ENCODE measurements at regions not wholly inside any gene's neighbourhood (a gene's known extent, or its start where the extent isn't known, plus 50 kb on each side); places are given as distances from the start of the nearest gene placed in this dataset.
"Not testable (repeated sequence)": the region's sequence is repeated elsewhere in the genome, so short reads cannot be mapped to it uniquely, and the experiment has no call there.

DNA sequence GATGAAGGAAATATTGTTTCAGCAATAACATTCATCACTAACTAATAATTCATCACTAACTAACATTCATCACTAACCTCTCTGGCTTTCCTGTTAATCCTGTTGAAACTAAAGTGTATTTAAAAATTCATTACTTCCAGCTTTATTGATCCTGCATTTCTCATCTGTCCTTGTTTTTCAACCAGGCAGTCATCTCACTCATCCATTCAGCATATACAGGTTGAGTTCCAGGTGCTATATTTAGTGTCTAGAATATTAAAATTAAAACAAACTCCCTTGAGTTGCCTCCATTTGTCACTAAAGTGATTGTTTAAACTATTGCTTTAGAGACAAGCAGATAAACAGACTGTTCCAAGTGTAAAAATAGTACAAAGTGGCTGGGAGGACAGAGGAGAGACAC is 58.1 kb downstream of the ATXN7L3B start:
- DNase-seq = no peak

DNA sequence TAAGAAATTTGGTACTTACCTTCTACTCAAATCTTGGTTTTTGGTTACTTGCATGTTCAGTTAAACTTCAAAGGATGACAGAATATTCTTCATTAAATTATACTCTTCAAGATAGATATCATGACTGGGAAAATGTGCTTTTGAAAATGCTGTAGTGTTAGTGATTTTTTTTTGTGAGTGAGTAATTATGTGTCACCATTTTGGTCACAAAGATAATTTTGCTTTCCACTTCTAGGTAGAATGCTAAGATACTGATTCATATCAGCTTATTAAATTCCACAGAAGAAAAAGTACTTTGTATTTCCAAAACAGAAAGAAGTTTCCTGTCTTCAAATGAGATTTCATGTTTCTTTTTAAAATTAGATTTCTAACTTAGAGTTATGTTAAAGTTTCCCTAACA is 61.2 kb downstream of the ATXN7L3B start:
- no peak for DNase-seq

DNA sequence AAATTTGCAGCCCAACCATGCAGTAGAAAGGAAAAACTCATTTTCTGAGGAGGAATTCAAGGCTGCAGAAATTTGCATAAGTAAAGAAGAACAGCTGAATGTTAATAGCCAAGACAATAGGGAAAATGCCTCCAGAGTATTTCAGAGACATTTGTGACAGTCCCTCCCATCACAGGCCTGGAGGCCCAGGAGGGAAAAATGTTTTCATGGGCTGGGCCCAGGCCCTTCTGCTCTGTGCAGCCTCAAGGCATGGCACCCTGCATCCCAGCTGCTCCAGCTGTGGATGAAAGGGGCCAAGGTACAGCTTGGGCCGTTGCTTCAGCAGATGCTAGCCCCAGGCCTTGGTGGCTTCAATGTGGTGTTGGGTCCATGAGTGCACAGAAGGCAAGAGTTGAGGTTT is 62.3 kb downstream of the ATXN7L3B start:
- no peak for DNase-seq

DNA sequence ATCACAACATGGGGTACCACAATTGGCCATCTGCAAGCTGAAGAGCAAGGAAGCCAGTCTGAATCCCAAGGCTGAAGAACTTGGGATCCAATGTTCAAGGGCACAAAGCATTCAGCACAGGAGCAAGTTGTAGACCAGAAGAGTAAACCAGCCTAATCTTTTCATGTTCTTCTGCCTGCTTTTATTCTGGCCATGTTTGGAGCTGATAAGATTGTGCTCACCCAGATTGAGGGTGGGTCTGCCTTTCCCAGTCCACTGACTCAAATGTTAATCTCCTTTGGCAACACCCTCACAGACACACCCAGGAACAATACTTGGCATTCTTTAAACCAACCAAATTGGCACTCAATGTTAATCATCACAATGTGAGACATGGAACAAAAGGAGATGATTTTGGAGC is 63.2 kb downstream of the ATXN7L3B start:
- DNase-seq = not testable (repeated sequence)

DNA sequence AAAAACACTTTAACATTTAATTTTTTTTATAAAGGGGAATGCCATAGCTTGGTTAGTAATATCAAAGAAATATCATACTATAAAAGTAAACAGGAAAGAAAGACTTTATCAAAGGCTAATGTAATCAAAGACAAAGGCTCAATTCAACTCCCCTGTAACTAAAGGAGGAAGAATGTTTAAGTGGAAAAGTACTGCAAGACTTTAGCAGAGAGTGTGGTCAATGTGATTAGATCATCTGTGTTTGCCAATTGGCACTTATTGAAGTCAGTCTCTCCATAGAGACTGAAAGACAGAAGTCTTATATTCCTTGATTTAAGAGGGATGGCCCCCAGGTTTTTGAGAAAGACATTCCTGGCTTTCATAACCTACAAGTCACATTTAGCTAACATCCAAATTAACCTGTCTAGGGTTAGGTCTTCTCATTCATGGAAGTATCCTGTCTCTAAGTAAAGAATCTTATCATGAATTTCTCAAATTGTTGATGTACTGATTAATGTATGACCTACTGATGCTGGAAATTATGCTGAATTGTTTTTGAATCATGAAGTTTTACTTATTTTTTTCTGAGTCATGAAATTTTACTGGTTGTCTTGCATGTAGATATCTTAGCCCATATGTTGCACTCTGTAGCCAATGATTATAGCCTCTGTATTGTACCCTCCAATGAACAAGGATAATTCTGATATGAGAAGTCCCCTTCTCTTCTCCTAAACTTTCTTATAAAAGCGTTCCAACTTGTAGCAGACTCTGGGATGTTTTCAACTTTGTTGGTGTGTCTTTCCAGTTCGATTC is 65.4 kb downstream of the ATXN7L3B start:
- DNase-seq = no peak

DNA sequence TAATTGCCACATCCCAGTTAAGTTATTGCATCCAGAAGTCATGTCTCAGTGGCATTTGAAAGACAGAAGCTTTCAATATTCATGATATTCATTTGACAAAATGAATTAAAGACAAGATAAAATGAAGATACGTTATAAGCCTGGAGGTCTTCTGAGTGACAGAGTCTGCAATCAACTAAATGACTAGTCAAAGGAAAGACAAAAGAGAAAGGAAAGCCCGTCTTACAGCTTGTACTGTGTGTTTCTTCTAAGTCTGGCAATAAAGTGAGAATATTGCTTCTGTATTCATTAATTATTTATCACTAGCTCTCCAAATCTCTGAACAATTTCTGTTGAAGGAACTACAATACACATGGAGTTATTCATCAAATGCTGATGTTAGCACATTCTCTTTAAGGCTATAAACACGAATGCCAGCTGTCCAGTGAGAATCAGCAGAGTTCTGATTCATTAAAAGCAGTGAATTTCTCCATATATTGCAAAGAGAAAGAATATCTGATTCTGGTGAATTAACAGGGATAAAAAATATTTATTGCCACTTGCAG is 70.7 kb downstream of the ATXN7L3B start:
- DNase-seq = no peak

DNA sequence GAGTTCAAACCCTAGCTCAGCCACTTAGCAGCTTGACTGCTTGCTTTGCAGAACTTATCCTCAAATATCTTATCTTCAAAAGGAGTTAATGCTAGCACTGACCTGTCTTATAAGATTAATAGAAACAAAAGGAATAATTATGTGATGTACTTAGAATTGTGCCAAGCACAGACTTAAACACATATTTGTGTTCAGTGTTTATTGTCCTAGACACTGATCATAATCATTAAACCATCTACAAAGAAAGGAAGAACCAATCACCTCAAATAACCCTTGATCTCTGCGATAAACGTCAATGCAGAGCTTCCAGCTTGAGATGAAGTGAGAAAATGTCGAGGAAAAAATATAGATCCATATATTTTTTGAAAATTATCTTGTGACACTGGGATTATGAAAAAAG is 73.1 kb downstream of the ATXN7L3B start:
- no peak for DNase-seq

DNA sequence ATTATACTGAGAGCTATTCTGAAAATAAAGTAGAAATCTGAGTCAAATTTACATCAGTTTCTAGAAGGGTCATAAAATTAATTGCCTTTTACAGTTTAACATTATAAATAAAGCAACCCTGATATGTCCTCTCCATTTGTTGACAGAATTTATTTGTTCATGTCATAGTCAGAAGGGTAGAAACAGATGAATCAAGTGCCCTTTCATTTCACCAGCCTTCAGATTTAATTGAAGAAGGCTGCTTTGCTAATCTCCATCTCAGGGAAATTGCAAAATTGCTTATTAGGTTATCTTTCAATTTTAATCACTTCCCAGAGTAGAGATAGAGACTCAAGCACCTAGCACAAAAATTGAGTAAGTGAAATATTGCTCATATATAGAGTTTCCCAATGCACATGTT is 76.8 kb downstream of the ATXN7L3B start:
- DNase-seq = peak; percentile 93

DNA sequence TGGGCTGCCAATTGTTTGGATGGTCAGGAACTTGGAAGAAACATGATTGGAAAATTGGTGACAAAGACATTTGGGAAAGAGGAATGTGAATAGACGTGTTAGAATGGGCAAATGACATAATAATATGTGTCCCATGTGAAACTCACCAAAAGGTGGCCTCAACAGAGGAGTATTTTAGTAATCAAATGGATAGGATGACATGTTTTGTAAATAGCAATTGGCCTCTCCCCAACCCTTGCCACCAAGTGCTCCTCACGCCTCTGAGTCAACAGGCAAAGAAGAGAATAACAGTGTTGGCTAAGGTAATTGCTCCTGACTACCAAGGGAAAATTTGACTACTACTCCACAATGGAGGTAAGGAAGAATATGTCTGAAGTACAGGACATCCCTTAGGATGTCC is 81.4 kb downstream of the ATXN7L3B start:
- DNase-seq = no peak

DNA sequence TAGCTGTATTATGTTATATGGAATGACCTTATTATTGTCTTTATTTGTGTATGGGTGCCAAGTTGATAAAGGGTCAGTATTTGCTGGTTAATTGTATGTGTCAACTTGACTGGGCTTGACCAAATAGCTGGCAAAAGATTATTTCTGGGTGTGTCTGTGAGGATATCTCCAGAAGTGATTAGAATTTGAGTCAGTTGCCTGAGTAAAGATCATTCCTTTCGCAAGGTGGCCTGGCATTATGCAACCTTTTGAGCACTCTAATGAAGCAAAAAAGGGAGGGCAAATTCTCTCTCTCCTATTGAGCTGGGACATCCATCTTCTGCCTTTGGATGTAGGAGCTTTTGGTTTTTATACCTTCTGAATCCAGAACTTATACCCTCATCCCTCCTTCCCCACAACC is 82.2 kb downstream of the ATXN7L3B start:
- no peak for DNase-seq

DNA sequence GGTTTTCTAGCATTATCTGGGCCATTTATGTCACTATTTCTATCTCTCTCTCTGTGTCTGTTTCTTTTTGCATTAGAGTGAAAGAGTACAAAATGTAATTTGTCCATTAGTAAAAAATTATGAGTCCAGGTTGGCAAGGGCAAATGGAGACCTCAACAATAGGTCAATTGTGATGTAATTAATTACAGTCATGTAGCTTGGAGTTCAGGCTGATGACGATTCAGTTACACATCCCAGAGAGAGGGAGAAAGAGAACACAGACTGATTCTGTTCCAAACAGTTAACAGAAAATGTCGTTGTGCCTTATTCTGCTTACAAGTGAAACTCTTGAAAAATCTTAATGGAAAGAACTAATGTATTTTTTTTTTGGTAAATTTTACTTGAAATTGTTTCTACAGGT is 83.3 kb downstream of the ATXN7L3B start:
- DNase-seq = peak; percentile 18

DNA sequence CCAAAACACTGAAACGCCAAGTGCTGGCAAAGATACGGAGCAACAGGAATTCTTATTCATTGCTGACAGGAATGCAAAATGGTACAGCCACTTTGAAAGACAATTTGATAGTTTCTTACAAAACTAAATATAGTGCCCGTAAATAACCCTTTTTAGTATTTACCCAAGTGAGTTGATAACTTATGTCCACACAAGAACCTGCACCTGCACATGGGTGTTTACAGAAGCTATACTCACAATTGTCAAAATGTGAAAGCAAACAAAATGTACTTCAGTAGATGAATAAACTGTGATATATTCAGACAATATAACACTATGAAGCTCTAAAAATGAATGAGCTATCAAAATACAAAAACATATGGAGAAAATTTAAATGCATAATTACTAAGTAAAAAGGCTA is 86.6 kb downstream of the ATXN7L3B start:
- peak; percentile 94 for DNase-seq

DNA sequence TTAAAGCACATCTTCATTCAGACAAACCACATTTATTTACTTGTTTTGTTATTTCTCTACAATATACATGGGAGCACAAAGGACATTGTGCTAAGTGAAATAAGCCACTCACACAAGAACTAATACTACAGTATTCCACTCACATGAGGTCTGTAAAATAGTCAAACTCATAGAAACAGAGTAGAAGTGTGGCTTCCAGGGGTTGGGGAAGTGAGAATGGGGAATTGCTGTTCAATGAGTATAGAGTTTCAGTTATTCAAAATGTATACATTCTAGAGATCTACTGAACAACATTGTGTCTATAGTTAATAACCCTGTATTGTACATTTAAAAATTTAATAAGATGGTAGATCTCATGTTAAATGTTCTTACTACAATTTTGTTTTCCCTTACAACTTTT is 88.8 kb downstream of the ATXN7L3B start:
- no peak for DNase-seq

DNA sequence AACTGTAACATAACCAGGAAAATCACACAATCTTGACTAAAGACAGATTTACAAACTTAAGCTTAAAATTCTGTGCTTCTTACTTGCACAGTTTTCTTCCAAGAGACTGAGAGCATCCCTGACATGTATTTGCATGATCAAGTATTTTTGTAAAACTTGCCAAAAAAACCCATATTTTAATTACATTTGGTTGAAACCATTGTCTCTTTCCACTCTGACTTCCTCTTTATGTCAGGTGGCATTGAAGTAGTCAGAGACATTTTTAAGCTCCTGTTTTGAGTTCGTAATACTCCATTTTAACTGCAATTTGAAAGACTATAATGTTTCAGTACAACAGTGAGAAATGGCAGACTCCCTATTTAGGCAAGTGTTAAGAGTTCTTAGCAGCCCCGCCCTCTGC is 103.6 kb downstream of the ATXN7L3B start:
- DNase-seq = no peak

DNA sequence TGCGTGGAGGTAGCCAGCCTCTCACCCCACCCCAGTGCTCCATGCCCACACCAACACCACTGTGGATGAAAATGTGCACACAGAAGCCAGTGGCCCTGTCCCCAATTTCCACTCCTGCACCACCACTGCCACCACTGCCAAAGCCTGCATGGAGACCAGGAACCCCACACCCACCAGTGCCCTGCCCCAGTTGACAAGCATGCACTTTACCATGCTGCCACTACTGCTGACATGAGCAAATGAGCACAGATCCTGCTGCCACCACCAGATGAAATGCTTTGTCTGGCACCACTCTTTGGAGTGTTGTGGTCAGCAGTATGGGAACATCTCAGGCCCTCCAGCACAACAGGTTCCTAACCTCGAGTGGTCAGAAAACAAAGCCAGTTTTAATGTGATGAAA is 104.1 kb downstream of the ATXN7L3B start:
- no peak for DNase-seq

DNA sequence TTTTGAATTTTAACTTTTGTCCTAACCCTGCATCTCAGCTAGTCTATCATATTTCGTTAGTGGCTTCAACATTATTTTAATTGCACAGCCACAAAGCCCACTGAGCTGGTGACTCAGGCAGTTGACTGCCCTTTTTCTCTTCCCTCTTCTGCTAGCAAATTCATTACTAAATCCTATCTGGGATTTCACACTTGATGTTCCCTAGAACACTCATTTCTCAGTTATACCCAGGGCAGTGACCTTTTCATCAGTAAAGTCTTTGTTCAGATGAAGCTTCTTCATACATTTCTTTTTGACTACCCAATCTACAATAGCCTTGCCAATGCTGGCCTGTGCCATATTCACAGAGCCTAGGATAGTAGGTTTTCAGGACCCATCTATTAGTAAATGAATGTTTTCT is 107.0 kb downstream of the ATXN7L3B start:
- DNase-seq = no peak

DNA sequence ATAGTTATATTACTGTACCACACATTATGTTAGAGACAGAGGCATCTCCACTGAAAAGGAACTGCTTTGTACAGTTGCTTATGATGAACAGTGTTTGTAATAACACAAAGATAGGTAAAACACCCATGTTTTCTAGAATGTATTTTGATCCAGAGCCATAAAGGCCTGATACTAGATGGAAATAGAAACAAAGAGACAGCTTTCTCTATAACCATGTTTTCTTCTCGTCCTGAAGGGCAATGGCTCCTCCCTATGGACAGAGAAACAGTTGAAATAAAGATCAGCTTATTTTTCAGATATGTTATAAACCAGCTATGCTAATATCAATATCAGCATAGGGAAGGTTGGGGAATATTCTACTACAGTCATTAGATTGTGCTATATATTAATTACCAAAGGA is 109.2 kb downstream of the ATXN7L3B start:
- peak; percentile 78 for DNase-seq

DNA sequence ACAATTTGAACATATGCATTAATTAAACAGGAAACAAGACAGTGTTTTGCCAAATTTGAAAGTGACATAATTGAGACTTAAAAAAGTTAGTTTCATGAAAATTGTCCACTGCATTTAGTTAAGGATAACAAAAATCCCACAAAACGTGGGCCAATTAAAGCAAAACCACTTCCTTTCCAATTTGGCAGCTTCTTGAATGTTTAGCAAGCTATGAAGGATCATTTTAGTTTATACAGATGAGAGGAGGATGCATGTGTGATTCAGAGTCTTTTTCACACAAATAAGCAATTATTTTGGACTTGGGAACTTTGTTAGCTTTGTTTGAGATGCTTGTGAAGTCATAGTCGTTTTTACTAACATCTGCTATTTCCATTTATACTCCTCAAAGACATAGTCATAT is 109.6 kb downstream of the ATXN7L3B start:
- DNase-seq = no peak

DNA sequence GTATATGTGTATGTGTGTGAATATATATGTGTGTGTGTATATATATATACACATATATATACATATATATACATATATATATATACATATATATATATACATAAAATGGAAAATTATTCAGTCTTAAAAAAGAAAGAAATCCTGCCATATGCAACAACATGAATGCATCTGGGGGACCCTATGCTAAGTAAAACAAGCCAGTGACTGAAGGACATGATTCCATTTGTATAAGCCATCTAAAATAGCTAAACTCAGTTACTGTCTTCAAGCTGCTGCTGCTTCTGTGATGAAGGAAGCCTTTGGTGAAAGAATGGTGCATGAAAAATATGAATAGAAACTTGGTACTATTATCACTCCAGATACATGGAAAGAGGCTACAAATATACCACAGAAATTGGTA is 118.6 kb downstream of the ATXN7L3B start:
- no peak for DNase-seq

DNA sequence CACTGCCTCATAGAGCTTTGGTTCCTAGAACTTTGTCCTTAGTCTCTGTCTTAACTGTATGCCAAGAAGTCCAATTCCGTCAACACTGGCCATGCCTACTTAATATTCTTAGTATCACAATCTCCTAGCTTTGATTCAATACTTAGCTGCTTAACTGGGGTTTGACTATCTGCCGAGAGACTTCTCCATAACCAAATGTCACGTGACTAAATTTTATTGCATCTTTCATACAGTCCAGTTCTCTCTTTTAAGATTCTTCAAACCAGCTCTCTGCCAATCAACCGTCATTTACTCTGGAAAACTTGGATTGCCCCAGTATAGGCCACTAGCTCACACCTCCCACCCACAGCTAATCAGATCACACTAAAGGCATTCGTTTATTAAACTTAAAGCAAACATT is 122.8 kb downstream of the ATXN7L3B start:
- no peak for DNase-seq

DNA sequence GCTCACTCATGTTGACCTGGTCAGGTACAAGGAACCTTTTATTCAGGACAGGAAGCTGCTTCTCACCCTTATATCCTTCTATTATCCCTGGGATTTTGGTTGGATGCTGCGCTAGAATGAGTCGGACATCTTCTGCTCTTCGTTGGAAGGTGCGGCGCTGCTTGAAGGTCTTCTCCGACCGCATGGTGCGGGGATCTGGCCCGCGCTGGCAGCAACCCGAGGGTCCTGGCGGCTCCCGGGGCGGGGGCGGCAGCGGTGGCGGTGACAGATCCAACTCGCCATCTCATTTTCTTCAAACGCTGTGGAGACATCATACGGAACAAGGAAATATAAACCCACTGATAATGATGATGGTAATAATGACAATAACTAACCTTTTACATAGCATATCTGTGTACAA is 126.3 kb downstream of the ATXN7L3B start:
- DNase-seq = no peak

DNA sequence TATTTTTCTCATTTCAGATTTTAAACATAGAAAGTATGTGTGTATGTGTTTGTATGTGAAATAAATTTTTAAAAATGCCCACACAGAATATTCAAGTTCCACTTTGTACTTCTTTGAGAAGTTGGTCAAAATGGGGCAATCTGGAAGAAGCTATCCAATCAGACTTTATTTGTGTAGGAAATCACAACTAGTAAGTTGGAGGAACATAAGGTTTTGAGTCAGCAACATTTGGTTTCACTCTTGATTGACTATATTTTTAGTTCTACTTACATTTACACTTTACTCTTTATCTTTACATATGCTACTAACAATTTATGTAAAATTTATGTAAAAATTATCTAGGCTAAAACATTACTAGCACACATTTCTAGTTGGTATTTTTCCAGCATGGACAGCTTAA is 128.1 kb downstream of the ATXN7L3B start:
- no peak for DNase-seq

DNA sequence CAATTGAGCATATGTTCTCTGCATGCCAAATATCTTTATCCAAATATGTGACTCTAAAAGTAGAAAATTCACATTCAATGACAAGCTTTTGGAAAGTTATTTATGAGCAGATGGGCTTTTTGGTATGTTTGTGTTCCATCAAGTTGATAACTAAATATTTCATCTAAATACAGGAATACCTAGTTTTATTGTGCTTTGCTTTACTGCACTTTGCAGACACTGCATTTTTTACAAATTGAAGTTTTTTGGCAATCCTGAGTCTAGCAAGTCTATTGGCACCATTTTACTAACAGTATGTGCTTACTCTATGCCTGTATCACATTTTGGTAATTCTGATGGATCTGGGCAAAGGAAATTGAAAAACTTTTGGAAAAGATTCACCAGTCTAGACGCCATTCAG is 133.8 kb downstream of the ATXN7L3B start:
- no peak for DNase-seq

DNA sequence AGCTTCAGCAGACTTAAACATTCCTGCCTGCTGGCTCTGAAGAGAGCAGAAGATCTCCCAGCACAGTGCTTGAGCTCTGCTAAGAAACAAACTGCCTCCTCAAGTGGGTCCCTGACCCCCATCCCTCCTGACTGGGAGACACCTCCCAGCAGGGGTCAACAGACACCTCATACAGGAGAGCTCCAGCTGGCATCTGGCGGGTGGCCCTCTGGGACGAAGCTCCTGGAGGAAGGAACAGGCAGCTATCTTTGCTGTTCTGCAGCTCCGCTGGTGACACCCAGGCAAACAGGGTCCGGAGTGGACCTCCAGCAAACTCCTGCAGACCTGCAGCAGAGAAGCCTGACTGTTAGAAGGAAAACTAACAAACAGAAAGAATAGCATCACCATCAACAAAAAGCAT is 139.3 kb downstream of the ATXN7L3B start:
- not testable (repeated sequence) for DNase-seq

DNA sequence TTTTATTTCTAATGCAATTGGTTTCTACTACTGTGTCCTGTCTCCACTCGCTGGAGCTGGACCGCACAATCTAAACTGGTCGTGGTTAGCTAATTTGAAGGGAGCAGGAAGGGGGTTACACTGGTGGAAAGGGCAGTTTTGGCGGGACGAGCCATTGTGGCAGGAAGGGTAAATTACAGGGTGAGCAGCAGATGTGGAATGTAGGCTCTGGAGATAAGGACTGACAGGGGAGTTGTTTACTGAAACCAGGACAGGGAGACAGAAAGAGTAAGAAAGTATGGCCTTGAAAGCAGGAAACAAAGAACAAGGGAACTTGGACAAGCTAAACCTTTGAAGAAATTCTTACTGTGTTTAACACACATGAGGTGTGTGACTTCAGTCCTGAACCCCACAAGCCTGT is 147.8 kb downstream of the ATXN7L3B start:
- DNase-seq = no peak
